Endothelial cell of umbilical vein (primary cell): ENCODE measurements at regions not wholly inside any gene's neighbourhood (a gene's known extent, or its start where the extent isn't known, plus 50 kb on each side); places are given as distances from the start of the nearest gene placed in this dataset.

ENCODE experiments used
- CTCF ChIP-seq, 2 donors: IDR thresholded peaks; 1 replicate in 1 of 2; 2 replicates in 1 of 2; pipeline ENCODE4 v1.5.1; 2011; ENCODE audit warnings: low read length in 2 of 2, mild to moderate bottlenecking in 2 of 2, moderate library complexity in 2 of 2, control low read depth in 1 of 2, inconsistent platforms in 1 of 2, low read depth in 1 of 2; ENCODE audit not compliant: insufficient read depth in 1 of 2; ENCODE audit errors: extremely low read depth in 1 of 2
- EZH2 ChIP-seq: IDR thresholded peaks from 2 replicates; pipeline ENCODE4 v1.6.1; 2012; ENCODE audit warnings: borderline replicate concordance, low read depth, mild to moderate bottlenecking, moderate library complexity, low read length, inconsistent platforms; ENCODE audit not compliant: severe bottlenecking
- FOS ChIP-seq: IDR thresholded peaks from 2 replicates; pipeline ENCODE4 v1.6.1; 2011; ENCODE audit warnings: mild to moderate bottlenecking, low read length, moderate library complexity, borderline replicate concordance; ENCODE audit not compliant: insufficient read depth
- GATA2 ChIP-seq: IDR thresholded peaks from 2 replicates; pipeline ENCODE4 v1.7.0; 2011; ENCODE audit warnings: low read depth, mild to moderate bottlenecking, moderate library complexity, mixed read lengths, low read length; ENCODE audit not compliant: insufficient read length, insufficient read depth
- JUN ChIP-seq: IDR thresholded peaks from 2 replicates; pipeline ENCODE4 v1.6.1; 2011; ENCODE audit warnings: borderline replicate concordance, low read depth; ENCODE audit not compliant: insufficient read length, insufficient read depth
- MAX ChIP-seq: IDR thresholded peaks from 2 replicates; pipeline ENCODE4 v1.6.1; 2011; ENCODE audit not compliant: insufficient read depth, insufficient read length
- POLR2A ChIP-seq: IDR thresholded peaks from 2 replicates; pipeline ENCODE4 v1.6.1; 2012; ENCODE audit warnings: low read depth, mild to moderate bottlenecking, control low read depth, low read length
- POLR2AphosphoS5 ChIP-seq: IDR thresholded peaks from 2 replicates; pipeline ENCODE4 v1.6.1; 2012; ENCODE audit warnings: low read depth, mild to moderate bottlenecking, control low read depth, low read length, moderate library complexity; ENCODE audit not compliant: insufficient read depth

- no peak for TF ChIP-seq CTCF (IDR thresholded peaks at IDR 0.05; ENCODE audit: extremely low read depth in 1 of 2, insufficient read depth in 1 of 2, low read depth in 1 of 2, low read length in 2 of 2)
- no peak for TF ChIP-seq EZH2
- TF ChIP-seq POLR2A, result no peak
- no peak for TF ChIP-seq JUN
- TF ChIP-seq FOS, result no peak
- TF ChIP-seq MAX, result no peak
- TF ChIP-seq POLR2AphosphoS5, result no peak
- no peak for TF ChIP-seq GATA2
These were observed 167.3 kb downstream of the TAF11L14 start for GRCh38 chr5:17801595-17801994.
